ENCODE measurements at regions not wholly inside any gene's neighbourhood (a gene's known extent, or its start where the extent isn't known, plus 50 kb on each side); places are given as distances from the start of the nearest gene placed in this dataset.

GRCh38 chr4:63788271-63788670 is 621.0 kb downstream of the TECRL start:
- Histone ChIP-seq H3K27me3 (no peaks in the 10 kb centered on the region), H3K9me3 (no peaks in the 10 kb centered on the region), H3K36me3 (no peaks in the 10 kb centered on the region), H3K4me1 (no peaks in the 10 kb centered on the region), H3K4me3 (no peak overlapping the region), H3K27ac (no peak overlapping the region)
- TF ChIP-seq CTCF (IDR thresholded peaks at IDR 0.05) (no peak), POLR2A (IDR thresholded peaks at IDR 0.05) (no peak)
- no peak for DNase-seq

GRCh38 chr4:63787326-63787725 is 621.9 kb downstream of the TECRL start:
- DNase-seq, result no peak
- Histone ChIP-seq H3K9me3 (no peaks in the 10 kb centered on the region), H3K27ac (no peak overlapping the region), H3K4me3 (no peak overlapping the region), H3K36me3 (no peaks in the 10 kb centered on the region), H3K27me3 (no peaks in the 10 kb centered on the region), H3K4me1 (no peaks in the 10 kb centered on the region)
- no peak for TF ChIP-seq CTCF (IDR thresholded peaks at IDR 0.05)
- TF ChIP-seq POLR2A (IDR thresholded peaks at IDR 0.05), result no peak

GRCh38 chr4:63786171-63786570 is 623.1 kb downstream of the TECRL start:
- Histone ChIP-seq H3K36me3 (no peaks in the 10 kb centered on the region), H3K4me1 (no peaks in the 10 kb centered on the region), H3K27me3 (no peaks in the 10 kb centered on the region), H3K27ac (no peak overlapping the region), H3K4me3 (no peak overlapping the region), H3K9me3 (no peaks in the 10 kb centered on the region)
- TF ChIP-seq CTCF (IDR thresholded peaks at IDR 0.05) (no peak), POLR2A (IDR thresholded peaks at IDR 0.05) (no peak)
- DNase-seq, result no peak

GRCh38 chr4:63784822-63785221 is 624.4 kb downstream of the TECRL start:
- no peak for TF ChIP-seq POLR2A (IDR thresholded peaks at IDR 0.05)
- TF ChIP-seq CTCF (IDR thresholded peaks at IDR 0.05), result no peak
- DNase-seq, result no peak
- Histone ChIP-seq H3K4me3 (no peak overlapping the region), H3K27me3 (no peaks in the 10 kb centered on the region), H3K4me1 (no peaks in the 10 kb centered on the region), H3K36me3 (no peaks in the 10 kb centered on the region), H3K9me3 (no peaks in the 10 kb centered on the region), H3K27ac (no peak overlapping the region)

- H3K9me3 ChIP-seq, result no peaks in the 10 kb centered on the region
- no peaks in the 10 kb centered on the region for H3K27me3 ChIP-seq
- DNase-seq, result no peak
- H3K27ac ChIP-seq, result no peak overlapping the region
- H3K4me3 ChIP-seq, result no peak overlapping the region
- no peak for TF ChIP-seq CTCF (IDR thresholded peaks at IDR 0.05)
- TF ChIP-seq POLR2A (IDR thresholded peaks at IDR 0.05), result no peak
- H3K4me1 ChIP-seq, result no peaks in the 10 kb centered on the region
- no peaks in the 10 kb centered on the region for H3K36me3 ChIP-seq
Observed at GRCh38 chr4:63777601-63778000, 631.6 kb downstream of the TECRL start.

GRCh38 chr4:63764400-63764799 is 644.9 kb downstream of the TECRL start:
- no peaks in the 10 kb centered on the region for H3K9me3 ChIP-seq
- H3K36me3 ChIP-seq, result no peaks in the 10 kb centered on the region
- H3K27me3 ChIP-seq, result no peaks in the 10 kb centered on the region
- TF ChIP-seq POLR2A (IDR thresholded peaks at IDR 0.05) (no peak), CTCF (IDR thresholded peaks at IDR 0.05) (no peak)
- H3K27ac ChIP-seq, result no peak overlapping the region
- H3K4me3 ChIP-seq, result no peak overlapping the region
- no peaks in the 10 kb centered on the region for H3K4me1 ChIP-seq
- no peak for DNase-seq

Data from Peyer's patch (tissue), 4 donors.